ENCODE measurements at regions not wholly inside any gene's neighbourhood (a gene's known extent, or its start where the extent isn't known, plus 50 kb on each side); places are given as distances from the start of the nearest gene placed in this dataset.
"Not testable (repeated sequence)": the region's sequence is repeated elsewhere in the genome, so short reads cannot be mapped to it uniquely, and the experiment has no call there.

DNA sequence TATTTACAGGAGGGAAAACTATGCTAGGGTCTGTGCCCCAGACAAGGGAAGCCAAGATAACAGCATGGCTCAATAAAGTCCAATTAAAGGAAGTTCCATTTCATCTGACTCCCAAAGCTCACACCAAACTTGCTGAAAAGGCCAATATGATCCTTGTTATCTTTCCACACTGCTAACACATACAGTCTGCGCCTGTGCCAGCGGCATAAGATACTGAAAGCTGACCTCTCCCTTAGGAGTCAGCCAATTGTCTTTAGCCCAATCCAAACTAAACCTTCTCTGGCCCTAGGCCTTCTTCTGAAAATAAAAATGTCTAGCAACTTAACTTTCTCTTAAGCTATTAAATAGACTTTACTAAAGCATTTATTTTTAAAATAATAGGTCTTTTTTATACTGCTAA lies 179.0 kb upstream of the PLD5 start:
- Histone ChIP-seq H3K36me3 (ENCODE audit: insufficient read depth, low read length) (no peaks in the 10 kb centered on the region), H3K4me2 (ENCODE audit: low read depth, low read length, poor library complexity, severe bottlenecking) (no peak overlapping the region), H4K20me1 (ENCODE audit: insufficient read depth, low read depth, low read length) (no peaks in the 10 kb centered on the region), H3K4me1 (ENCODE audit: low read length) (no peaks in the 10 kb centered on the region), H3K27me3 (ENCODE audit: low read length) (no peaks in the 10 kb centered on the region), H3K9ac (ENCODE audit: low read length) (no peak overlapping the region), H3K9me2 (replicated peaks; ENCODE audit: insufficient read depth, low read length) (no peaks in the 10 kb centered on the region), H3K9me3 (ENCODE audit: low read length) (no peaks in the 10 kb centered on the region), H3K4me3 (ENCODE audit: low read length) (no peak overlapping the region), H3K27ac (ENCODE audit: low read length) (no peak overlapping the region), H2AFZ (ENCODE audit: low read length) (no peak overlapping the region), H3K79me2 (ENCODE audit: low read length) (no peaks in the 10 kb centered on the region)
- no peak for DNase-seq

DNA sequence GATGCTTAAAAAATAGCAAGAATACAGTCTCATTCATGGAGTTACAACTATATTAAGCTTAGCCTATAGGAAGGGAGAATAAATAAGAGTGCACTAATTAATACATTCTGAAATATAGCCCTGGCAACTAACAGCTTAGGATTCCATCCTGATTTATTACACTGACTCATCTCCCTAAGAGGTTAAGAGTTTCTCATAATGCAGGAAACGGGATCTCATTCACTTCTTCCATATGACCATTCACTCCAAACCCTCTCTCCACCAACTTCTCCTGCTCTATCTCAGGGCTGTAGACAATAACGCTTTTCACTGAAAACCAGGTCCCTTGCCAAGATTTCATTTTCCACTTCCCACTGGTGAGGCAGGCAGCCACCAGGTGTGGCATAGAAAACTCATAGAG lies 168.5 kb upstream of the PLD5 start:
- Histone ChIP-seq H3K4me2 (ENCODE audit: low read depth, low read length, poor library complexity, severe bottlenecking) (no peak overlapping the region), H3K79me2 (ENCODE audit: low read length) (no peaks in the 10 kb centered on the region), H3K9me3 (ENCODE audit: low read length) (no peaks in the 10 kb centered on the region), H3K27me3 (ENCODE audit: low read length) (no peaks in the 10 kb centered on the region), H3K4me1 (ENCODE audit: low read length) (no peaks in the 10 kb centered on the region), H2AFZ (ENCODE audit: low read length) (no peak overlapping the region), H3K27ac (ENCODE audit: low read length) (no peak overlapping the region), H3K36me3 (ENCODE audit: insufficient read depth, low read length) (no peaks in the 10 kb centered on the region), H3K9me2 (replicated peaks; ENCODE audit: insufficient read depth, low read length) (no peaks in the 10 kb centered on the region), H4K20me1 (ENCODE audit: insufficient read depth, low read depth, low read length) (no peaks in the 10 kb centered on the region), H3K4me3 (ENCODE audit: low read length) (no peak overlapping the region), H3K9ac (ENCODE audit: low read length) (no peak overlapping the region)
- no peak for DNase-seq

DNA sequence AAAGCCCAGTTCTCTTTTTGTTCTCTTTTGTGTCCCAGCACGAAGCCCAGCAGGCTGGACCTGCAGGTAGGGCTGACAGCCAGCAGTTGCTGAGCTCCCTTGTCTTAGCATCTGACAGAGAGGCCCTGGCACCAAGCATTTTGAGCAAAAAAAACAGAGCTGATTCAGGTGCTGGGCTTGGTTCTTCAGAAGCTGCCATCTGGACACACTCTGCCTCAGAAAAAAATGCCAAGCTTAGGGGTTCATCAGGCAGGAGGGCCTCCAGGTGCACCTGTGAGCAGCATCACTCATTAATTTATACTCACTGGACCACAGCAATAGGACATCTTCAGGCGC lies 167.1 kb upstream of the PLD5 start:
- DNase-seq: no peak
- Histone ChIP-seq H3K27ac (ENCODE audit: low read length) (no peak overlapping the region), H3K9ac (ENCODE audit: low read length) (no peak overlapping the region), H3K36me3 (ENCODE audit: insufficient read depth, low read length) (no peaks in the 10 kb centered on the region), H3K27me3 (ENCODE audit: low read length) (no peaks in the 10 kb centered on the region), H4K20me1 (ENCODE audit: insufficient read depth, low read depth, low read length) (no peaks in the 10 kb centered on the region), H3K4me3 (ENCODE audit: low read length) (no peak overlapping the region), H3K9me3 (ENCODE audit: low read length) (no peaks in the 10 kb centered on the region), H3K4me2 (ENCODE audit: low read depth, low read length, poor library complexity, severe bottlenecking) (no peak overlapping the region), H2AFZ (ENCODE audit: low read length) (no peak overlapping the region), H3K9me2 (replicated peaks; ENCODE audit: insufficient read depth, low read length) (no peaks in the 10 kb centered on the region), H3K79me2 (ENCODE audit: low read length) (no peaks in the 10 kb centered on the region), H3K4me1 (ENCODE audit: low read length) (no peaks in the 10 kb centered on the region)

DNA sequence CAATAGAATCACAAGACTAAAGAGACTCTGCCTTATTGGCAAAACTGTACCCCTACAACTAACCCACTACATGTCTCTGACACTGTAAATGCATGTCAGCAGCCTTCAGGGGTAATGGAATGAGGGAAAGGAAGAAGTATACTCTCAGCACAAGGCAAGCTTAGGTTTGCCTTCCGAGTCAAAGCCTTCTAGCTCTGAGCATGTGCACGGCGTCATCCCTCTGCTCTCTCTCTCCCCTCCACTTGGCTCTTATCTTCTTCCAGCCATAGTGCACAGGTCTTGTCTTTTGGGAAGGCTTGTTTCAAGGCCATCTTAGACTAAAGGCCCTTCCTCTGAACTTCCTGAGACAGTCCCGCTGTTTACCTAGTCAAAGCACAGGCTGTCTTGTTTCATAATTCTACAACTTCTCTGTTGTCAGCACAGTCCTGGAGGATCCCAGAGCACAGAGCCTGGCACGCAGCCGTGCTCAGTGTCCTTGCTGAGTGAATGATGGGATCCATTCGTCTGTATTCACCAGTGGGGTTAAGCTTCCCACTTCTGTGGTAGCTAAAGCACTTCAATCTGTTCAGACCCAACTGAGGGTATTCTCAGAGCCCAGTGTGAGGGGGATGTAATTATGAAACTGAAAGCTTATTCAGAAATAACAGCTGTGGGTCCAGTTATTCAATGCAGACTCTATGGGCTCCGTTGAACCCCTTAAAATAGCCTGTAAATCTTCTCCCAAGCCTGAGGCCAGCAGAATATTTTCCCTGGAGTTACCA lies 166.5 kb upstream of the PLD5 start:
- no peaks in the 10 kb centered on the region for H4K20me1 ChIP-seq (ENCODE audit: insufficient read depth, low read depth, low read length)
- no peak overlapping the region for H3K4me2 ChIP-seq (ENCODE audit: low read depth, low read length, poor library complexity, severe bottlenecking)
- no peaks in the 10 kb centered on the region for H3K9me2 ChIP-seq (replicated peaks; ENCODE audit: insufficient read depth, low read length)
- no peak overlapping the region for H3K9ac ChIP-seq (ENCODE audit: low read length)
- no peak overlapping the region for H3K27ac ChIP-seq (ENCODE audit: low read length)
- H3K4me3 ChIP-seq (ENCODE audit: low read length): no peak overlapping the region
- H3K27me3 ChIP-seq (ENCODE audit: low read length): no peaks in the 10 kb centered on the region
- no peaks in the 10 kb centered on the region for H3K36me3 ChIP-seq (ENCODE audit: insufficient read depth, low read length)
- no peaks in the 10 kb centered on the region for H3K9me3 ChIP-seq (ENCODE audit: low read length)
- no peak for DNase-seq
- no peaks in the 10 kb centered on the region for H3K79me2 ChIP-seq (ENCODE audit: low read length)
- H2AFZ ChIP-seq (ENCODE audit: low read length): no peak overlapping the region
- H3K4me1 ChIP-seq (ENCODE audit: low read length): no peaks in the 10 kb centered on the region

DNA sequence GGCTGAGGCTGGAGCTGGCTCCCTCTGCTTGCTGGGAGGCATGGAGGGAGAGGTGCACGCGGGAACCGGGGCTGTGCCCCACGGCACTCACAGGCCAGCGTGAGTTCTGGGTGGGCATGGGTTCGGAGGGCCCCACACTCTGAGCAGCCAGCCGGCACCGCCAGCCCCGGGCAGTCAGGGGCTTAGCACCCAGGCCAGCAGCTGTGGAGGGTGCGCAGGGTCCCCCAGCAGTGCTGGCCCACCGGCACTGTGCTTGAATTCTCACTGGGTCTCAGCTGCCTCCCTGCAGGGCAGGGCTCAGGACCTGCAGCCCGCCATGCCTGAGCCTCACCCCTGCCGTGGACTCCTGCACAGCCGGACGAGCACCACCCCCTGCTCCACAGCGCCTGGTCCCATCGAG lies 164.9 kb upstream of the PLD5 start:
- no peak overlapping the region for H2AFZ ChIP-seq (ENCODE audit: low read length)
- H3K9ac ChIP-seq (ENCODE audit: low read length): no peak overlapping the region
- no peaks in the 10 kb centered on the region for H4K20me1 ChIP-seq (ENCODE audit: insufficient read depth, low read depth, low read length)
- H3K9me2 ChIP-seq (replicated peaks; ENCODE audit: insufficient read depth, low read length): no peaks in the 10 kb centered on the region
- no peak overlapping the region for H3K4me3 ChIP-seq (ENCODE audit: low read length)
- no peaks in the 10 kb centered on the region for H3K4me1 ChIP-seq (ENCODE audit: low read length)
- DNase-seq: no peak
- no peak overlapping the region for H3K27ac ChIP-seq (ENCODE audit: low read length)
- no peaks in the 10 kb centered on the region for H3K79me2 ChIP-seq (ENCODE audit: low read length)
- H3K27me3 ChIP-seq (ENCODE audit: low read length): no peaks in the 10 kb centered on the region
- no peaks in the 10 kb centered on the region for H3K36me3 ChIP-seq (ENCODE audit: insufficient read depth, low read length)
- no peaks in the 10 kb centered on the region for H3K9me3 ChIP-seq (ENCODE audit: low read length)
- no peak overlapping the region for H3K4me2 ChIP-seq (ENCODE audit: low read depth, low read length, poor library complexity, severe bottlenecking)

DNA sequence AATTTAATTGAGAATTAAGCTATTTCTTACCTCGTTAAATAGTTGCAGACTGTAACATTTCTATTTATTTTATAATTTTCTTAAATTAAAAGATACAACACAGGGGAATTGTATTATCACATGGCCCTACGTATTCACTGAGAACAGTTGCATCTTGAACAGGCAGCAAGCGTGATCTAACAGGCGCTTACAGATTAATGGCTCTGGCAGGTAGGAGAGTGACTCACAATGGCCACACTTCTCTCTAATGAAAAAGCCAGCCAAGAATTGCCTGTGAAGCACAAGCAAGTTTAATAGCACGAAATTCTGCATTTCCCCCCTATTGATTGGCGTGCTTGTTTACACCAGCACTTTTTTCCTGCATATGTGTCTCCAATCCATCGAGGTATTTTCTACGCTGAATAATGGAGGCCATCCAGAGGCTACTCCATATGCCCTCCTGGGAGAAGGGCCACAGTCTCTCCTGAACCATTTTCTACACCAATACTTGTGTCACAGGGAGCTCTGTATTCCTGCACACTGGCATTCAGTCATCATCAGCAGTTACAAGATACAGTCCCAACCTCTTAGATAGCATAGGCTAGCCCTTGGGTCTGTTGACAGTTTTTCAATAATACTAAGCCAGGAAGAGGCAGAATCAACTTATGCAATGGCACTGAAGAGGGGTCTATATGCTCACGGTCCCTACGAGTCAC lies 150.6 kb upstream of the PLD5 start:
- no peaks in the 10 kb centered on the region for H4K20me1 ChIP-seq (ENCODE audit: insufficient read depth, low read depth, low read length)
- H3K27ac ChIP-seq (ENCODE audit: low read length): no peak overlapping the region
- H3K9me2 ChIP-seq (replicated peaks; ENCODE audit: insufficient read depth, low read length): no peaks in the 10 kb centered on the region
- H3K27me3 ChIP-seq (ENCODE audit: low read length): no peaks in the 10 kb centered on the region
- no peaks in the 10 kb centered on the region for H3K9me3 ChIP-seq (ENCODE audit: low read length)
- H2AFZ ChIP-seq (ENCODE audit: low read length): no peak overlapping the region
- DNase-seq: no peak
- H3K4me3 ChIP-seq (ENCODE audit: low read length): no peak overlapping the region
- H3K4me2 ChIP-seq (ENCODE audit: low read depth, low read length, poor library complexity, severe bottlenecking): no peak overlapping the region
- H3K9ac ChIP-seq (ENCODE audit: low read length): no peak overlapping the region
- H3K79me2 ChIP-seq (ENCODE audit: low read length): no peaks in the 10 kb centered on the region
- H3K4me1 ChIP-seq (ENCODE audit: low read length): no peaks in the 10 kb centered on the region
- H3K36me3 ChIP-seq (ENCODE audit: insufficient read depth, low read length): no peaks in the 10 kb centered on the region

DNA sequence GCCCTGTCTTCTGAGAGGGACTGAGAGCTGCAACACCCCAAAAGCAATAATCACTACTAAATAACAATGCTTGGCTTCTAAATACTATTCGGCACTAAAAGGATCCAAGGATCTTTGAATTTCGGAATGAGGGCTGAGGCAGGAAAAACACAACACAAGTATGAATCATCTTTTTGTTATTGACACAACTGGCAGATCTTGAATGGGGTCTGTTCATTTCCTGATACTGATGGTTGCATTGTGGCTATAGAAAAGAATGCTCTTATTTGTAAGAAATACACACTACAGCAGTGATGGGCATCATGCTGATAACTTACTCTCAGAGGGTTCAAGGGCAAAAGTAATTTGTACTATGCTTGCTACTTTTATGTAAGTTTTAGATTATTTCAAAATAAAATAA lies 149.2 kb upstream of the PLD5 start:
- no peaks in the 10 kb centered on the region for H3K9me3 ChIP-seq (ENCODE audit: low read length)
- no peak overlapping the region for H3K27ac ChIP-seq (ENCODE audit: low read length)
- no peak for DNase-seq

DNA sequence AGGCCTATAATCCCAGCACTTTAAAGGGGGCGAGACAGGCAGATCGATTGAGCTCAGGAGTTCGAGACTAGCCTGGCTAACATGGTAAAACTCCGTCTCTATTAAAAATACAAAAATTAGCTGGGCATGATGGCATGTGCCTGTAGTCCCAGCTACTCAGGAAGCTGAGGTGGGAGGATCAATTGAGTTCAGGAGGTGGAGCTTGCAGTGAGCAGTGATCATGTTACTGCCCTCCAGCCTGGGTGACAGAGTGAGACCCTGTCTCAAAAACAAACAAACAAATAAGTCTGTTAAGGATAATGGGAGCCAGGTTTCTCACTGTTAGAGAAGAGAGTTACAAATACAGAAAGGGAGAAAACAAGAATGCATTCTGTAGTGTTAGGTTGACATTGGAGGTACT lies 148.7 kb upstream of the PLD5 start:
- H3K36me3 ChIP-seq (ENCODE audit: insufficient read depth, low read length); H3K4me1 ChIP-seq (ENCODE audit: low read length); H3K4me2 ChIP-seq (ENCODE audit: low read depth, low read length, poor library complexity, severe bottlenecking); DNase-seq; H3K79me2 ChIP-seq (ENCODE audit: low read length); H3K27me3 ChIP-seq (ENCODE audit: low read length); H3K9ac ChIP-seq (ENCODE audit: low read length); H3K27ac ChIP-seq (ENCODE audit: low read length); H2AFZ ChIP-seq (ENCODE audit: low read length); H3K9me2 ChIP-seq (replicated peaks; ENCODE audit: insufficient read depth, low read length); H3K9me3 ChIP-seq (ENCODE audit: low read length); H3K4me3 ChIP-seq (ENCODE audit: low read length); H4K20me1 ChIP-seq (ENCODE audit: insufficient read depth, low read depth, low read length): not testable (repeated sequence)

More for the DNA sequence above, 149.2 kb upstream of the PLD5 start:
- H3K4me2 ChIP-seq (ENCODE audit: low read depth, low read length, poor library complexity, severe bottlenecking): no peak overlapping the region
- H3K4me1 ChIP-seq (ENCODE audit: low read length): no peaks in the 10 kb centered on the region
- no peaks in the 10 kb centered on the region for H3K79me2 ChIP-seq (ENCODE audit: low read length)
- H3K9ac ChIP-seq (ENCODE audit: low read length): no peak overlapping the region
- no peak overlapping the region for H3K4me3 ChIP-seq (ENCODE audit: low read length)
- no peak overlapping the region for H2AFZ ChIP-seq (ENCODE audit: low read length)
- no peaks in the 10 kb centered on the region for H3K9me2 ChIP-seq (replicated peaks; ENCODE audit: insufficient read depth, low read length)
- H4K20me1 ChIP-seq (ENCODE audit: insufficient read depth, low read depth, low read length): no peaks in the 10 kb centered on the region
- H3K36me3 ChIP-seq (ENCODE audit: insufficient read depth, low read length): no peaks in the 10 kb centered on the region
- H3K27me3 ChIP-seq (ENCODE audit: low read length): no peaks in the 10 kb centered on the region

Measured in Karpas-422 (cell line).